ENCODE measurements at regions not wholly inside any gene's neighbourhood (a gene's known extent, or its start where the extent isn't known, plus 50 kb on each side); places are given as distances from the start of the nearest gene placed in this dataset.

- TF ChIP-seq POLR2A (IDR thresholded peaks at IDR 0.05; ENCODE audit: low read length) (no peak), KDM1A (IDR thresholded peaks at IDR 0.05; ENCODE audit: low read depth) (no peak), RARB (CRISPR knock-in tag; IDR thresholded peaks at IDR 0.05) (no peak), CEBPB (IDR thresholded peaks at IDR 0.05) (no peak), ZNF302 (CRISPR knock-in tag; IDR thresholded peaks at IDR 0.05) (no peak), CTCF (IDR thresholded peaks at IDR 0.05) (no peak), MAX (IDR thresholded peaks at IDR 0.05) (no peak), HMGXB4 (CRISPR knock-in tag; IDR thresholded peaks at IDR 0.05; ENCODE audit: borderline replicate concordance) (no peak), MYC (IDR thresholded peaks at IDR 0.05; ENCODE audit: borderline replicate concordance, low read length) (no peak), NFE2L2 (conservative IDR thresholded peaks at IDR 0.05; ENCODE audit: low read length) (no peak)
These were observed 168.6 kb downstream of the KCNE4 start for GRCh38 chr2:223220658-223220925.

All from A549 (cell line).